ENCODE measurements at regions not wholly inside any gene's neighbourhood (a gene's known extent, or its start where the extent isn't known, plus 50 kb on each side); places are given as distances from the start of the nearest gene placed in this dataset.
"Not testable (repeated sequence)": the region's sequence is repeated elsewhere in the genome, so short reads cannot be mapped to it uniquely, and the experiment has no call there.

GRCh38 chr12:125824276-125824675 lies 759.0 kb downstream of the AACS start:
- no peak for DNase-seq

DNA sequence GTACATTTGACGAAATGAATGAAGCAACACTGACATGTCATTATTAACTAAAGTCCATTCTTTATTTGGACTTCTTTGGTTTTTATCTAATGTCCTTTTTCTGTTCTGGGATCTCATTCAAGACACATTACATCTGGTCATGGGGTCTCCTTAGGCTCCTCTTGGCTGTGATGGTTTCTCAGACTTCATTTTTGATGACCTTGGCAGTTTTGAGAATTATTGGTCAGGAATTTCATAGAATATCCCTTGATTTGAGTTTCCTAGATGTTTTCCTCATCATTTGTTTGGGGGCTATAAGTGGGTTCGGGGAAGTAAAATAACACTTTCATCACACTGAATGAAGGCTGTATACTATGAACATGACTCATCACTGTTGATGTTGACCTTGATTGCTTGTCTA lies 770.6 kb downstream of the AACS start:
- DNase-seq: no peak

DNA sequence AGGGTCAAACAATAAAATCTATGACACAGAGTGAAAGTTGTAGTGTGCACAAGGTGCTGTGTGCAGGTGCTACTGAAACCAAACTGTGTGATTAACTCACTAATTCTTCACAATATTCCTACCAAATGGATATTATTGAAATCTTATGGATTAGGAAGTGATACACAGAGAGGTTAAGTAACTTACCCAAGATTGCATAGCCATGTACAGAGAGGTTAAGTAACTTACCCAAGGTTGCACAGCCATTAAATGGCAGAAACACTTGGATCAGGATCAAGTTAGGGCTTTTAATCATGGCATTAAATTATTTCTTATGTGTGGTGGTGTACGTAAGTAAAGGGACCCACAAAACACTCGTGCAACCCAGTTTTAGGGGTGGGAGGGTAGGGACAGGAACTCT lies 771.4 kb downstream of the AACS start:
- DNase-seq: no peak

- no peak for DNase-seq
These were observed 776.1 kb downstream of the AACS start for GRCh38 chr12:125841332-125841731.

DNA sequence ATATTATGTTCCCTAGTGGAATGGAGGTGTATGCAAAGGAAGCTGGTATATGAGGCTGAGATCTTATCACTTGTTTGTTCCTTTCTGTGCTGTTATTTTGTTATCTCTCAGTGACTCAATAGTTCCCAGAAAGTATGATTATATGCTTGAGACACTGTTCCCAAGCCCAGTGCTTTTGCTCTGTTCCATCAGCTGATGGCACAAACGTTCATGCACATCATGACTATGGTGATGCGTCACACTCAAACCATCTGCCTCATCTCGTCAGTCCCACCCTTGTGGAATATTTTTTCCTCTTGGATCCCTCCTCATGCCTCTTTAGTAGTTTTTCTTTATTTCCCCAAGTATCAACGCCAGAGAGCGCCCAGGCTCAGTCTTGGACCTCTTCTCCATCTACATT lies 786.9 kb downstream of the AACS start:
- no peak for DNase-seq

DNA sequence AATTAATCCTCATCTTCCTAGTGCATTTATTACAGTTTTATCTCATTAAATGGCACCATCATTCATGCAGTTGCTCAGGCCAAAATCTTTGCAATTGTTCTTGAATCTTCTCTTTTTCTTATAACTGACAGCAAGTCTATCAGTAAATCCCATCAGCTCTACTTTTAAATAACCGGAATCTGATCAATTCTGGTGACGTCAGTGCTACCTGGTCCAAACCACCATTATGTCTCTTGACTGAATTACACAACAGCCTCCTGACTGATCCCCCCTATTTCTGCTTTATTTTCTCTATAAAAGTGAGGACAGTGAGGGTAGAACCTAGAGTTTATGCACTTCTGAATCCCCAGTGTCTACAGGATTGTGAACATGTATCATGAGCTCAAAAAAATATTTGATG lies 787.4 kb downstream of the AACS start:
- DNase-seq: no peak

GRCh38 chr12:125853670-125854069 lies 788.4 kb downstream of the AACS start:
- DNase-seq: no peak

DNA sequence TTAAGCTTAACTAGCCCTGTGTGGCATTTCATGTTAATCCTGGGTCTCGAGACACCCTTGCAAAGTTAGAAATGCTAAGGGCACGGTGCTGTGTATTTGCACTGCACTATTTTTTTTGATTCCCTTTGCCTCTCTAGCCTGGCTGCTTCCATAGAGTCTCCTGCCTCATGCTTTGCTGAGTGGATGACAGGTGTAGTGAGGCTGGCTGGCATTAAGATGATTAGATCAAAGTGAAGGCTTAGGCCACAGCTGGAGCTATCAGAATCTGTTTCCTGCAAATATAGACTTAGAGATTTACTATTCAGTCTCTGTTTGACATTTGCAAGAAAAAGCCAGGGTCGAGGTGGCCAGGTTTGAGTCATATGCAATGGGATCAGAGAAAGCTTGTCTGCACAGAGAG lies 791.1 kb downstream of the AACS start:
- no peak for DNase-seq

DNA sequence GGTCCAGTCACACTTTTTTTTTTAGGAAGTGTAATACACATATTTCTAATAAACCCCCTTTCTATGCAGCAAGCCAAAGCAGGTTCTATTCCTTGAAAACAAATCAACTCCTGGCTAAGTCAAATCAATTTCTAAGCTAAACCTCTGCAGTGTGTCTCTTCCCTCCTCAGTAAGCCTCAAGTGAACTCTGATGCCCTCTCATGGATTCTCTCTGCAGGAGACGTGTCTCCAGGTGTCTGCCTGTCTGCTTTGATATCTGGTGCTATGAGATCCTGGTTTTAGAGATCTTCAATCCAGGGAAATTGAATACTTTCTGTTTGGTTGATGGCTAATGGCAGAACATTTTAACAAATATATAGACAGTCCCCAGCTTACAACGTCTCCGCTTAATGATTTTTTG lies 791.7 kb downstream of the AACS start:
- no peak for DNase-seq

DNA sequence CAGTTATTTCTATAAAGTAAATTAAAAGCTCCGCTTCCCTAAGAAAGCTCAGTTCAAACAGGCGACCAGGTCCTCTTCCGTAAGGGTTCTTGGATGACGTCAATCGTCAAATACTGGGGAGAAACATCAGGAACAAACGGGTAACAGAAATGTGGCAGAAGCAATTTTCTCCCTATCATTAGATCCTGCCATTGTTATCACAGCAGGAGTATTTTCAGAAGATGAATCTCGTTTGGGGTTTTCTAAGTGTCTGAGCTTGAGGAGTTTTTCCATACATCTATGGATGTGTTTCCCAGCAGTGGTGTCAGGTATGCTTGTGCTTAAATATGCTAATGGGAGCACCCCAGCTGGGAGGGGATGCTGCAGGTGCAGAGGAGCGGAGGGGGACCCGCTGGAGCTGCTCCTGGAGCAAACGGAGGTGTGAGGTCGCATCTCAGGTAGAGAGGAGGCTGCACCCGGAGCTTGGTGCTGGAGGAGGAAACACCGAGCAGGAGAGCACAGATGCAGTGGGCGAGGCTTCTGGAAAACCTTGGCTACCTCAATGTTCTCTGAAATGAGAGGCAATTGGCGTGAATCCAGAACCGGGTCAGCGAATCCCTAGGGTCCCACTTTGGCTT lies 795.5 kb downstream of the AACS start:
- no peak for DNase-seq

GRCh38 chr12:125861299-125862281 lies 796.4 kb downstream of the AACS start:
- DNase-seq: no peak

GRCh38 chr12:125865236-125865635 lies 800.0 kb downstream of the AACS start:
- DNase-seq: not testable (repeated sequence)

GRCh38 chr12:125871811-125872594 lies 806.8 kb downstream of the AACS start:
- DNase-seq: no peak

DNA sequence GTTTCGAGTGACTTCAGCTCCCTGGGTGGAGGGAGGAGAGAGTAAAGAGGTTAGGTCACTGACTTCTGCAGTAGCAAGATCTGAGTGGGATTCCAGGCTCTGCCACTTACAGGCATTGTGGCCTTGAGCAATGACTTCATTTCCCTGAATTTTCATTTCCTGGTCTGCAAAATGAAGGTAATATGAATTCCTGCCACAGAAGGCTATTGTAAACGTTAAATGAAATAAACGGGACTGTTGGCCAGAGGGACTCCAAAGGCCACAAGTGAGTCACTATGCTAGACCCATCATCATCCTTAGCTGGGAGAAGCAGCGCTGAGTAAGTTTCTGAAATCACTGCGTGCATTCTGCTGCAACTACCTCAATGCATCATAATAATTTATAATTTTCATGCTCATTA lies 807.8 kb downstream of the AACS start:
- DNase-seq: no peak

GRCh38 chr12:125878483-125878882 lies 813.2 kb downstream of the AACS start:
- DNase-seq: no peak

DNA sequence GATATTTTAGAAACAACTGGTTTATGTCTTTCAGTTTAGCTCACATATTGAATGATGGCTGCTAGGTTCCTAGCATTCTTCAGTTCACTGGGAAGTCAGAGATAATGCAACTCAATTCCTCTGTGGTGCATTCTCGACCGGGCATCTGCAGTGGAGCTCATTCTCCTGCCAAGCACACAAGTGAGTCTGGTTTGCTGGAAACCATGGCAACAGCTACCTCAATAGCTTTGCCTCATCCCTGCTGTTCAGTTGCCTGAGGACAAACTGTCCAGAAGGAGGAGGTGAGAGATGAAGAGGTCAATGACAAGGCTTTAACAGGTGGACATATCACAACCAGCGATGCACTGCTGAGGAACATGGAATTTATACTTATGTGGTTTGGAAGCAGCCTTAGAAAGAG lies 816.9 kb downstream of the AACS start:
- DNase-seq: peak; percentile 20

GRCh38 chr12:125888921-125889320 lies 823.7 kb downstream of the AACS start:
- no peak for DNase-seq

GRCh38 chr12:125889742-125890141 lies 824.5 kb downstream of the AACS start:
- peak; percentile 20 for DNase-seq

GRCh38 chr12:125890366-125890905 lies 825.2 kb downstream of the AACS start:
- no peak for DNase-seq

- peak; percentile 5 for DNase-seq
These were observed 825.7 kb downstream of the AACS start for GRCh38 chr12:125890971-125891370.

- no peak for DNase-seq
These were observed 827.0 kb downstream of the AACS start for GRCh38 chr12:125892276-125892675.

GRCh38 chr12:125902991-125903390 lies 837.8 kb downstream of the AACS start:
- DNase-seq: no peak

- DNase-seq: no peak
These were observed 842.1 kb downstream of the AACS start for GRCh38 chr12:125907351-125907750.

Measured in midbrain (tissue), 1 donor.